NCI-H524 treated with DMSO at 0.1 percent for 48 hours (cell line): ENCODE measurements at regions not wholly inside any gene's neighbourhood (a gene's known extent, or its start where the extent isn't known, plus 50 kb on each side); places are given as distances from the start of the nearest gene placed in this dataset.
A peak's percentile ranks its signal among the peaks of the same experiment; 100 is the strongest.

Experiments used
- DNase-seq: peaks from one replicate; lab custom pipeline; 2025; lab: John Stamatoyannopoulos, UW

DNA sequence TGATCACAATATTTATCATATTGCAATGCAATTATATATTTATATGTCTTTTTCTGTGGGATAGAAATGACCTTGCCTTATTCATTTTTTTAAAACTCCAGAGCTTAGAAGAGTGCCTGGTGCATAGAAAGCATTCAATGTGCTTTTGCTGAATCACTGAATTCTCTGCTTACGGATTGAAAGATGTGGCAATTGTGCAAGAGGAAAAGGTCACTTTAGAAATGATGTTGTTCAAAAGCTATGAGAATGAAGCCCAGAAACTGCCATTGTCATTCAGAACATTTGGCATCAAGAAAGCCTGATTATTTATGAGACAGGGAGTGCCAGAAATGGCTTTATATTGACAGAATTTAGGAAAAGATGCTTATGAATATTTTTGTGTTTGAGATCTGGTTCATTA is 678.6 kb upstream of the CDH2 start:
- DNase-seq: no peak

DNA sequence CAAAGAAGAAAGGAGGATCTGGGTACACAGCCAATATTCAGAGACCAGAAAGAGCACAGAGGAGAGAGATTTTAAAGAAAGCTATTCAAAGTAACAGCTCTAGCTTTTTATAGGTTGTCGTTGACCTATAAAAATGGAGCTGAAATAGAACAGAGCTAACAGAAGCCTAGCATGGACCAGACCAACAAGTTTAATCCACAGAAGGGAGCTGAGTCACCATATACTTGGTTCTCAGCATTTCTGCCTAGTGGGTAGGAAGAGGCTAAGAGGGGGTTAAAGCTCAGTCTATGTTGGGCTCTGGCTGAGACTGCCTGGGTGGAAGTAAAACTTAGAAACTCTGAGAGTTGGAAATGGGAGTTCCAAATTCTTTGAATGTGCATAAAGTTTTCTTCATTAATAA is 678.0 kb upstream of the CDH2 start:
- no peak for DNase-seq

DNA sequence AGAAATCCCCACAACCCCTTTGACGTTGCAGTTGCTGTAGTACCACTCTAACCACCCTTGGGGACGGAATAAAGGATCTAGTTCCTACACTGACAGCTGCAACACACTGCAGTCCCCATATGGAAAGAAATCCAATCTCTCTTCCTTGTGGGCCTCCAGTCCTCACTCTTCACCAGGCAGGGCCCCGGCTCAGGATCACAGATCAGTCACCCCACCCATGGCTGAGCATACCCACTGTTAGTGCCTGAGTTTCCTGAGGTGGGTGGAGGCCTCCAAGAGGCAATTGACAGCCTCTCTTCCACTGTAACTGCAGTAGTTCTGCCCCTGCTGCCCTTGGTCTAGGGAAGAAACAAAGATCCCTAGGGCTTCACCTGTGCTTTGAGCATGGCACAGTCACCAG is 670.0 kb upstream of the CDH2 start:
- peak; percentile 72 for DNase-seq

DNA sequence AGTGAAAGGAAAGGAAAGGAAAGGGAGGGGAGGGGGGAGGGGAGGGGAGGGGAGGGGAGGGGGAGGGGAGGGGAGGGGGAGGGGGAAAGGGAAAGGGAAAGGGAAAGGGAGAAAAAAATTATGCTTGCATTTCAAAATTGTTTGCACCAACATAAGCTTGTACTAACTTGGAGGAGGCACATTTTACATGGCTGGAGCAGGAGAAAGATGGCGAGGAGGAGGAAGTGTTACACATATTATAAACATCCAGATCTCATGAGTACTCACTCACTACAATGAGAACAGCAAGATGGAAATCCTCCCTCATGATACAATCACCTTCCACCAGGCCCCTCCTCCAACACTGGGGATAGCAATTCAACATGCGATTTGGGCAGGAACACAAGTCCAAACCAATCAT is 660.2 kb upstream of the CDH2 start:
- DNase-seq: no peak

DNA sequence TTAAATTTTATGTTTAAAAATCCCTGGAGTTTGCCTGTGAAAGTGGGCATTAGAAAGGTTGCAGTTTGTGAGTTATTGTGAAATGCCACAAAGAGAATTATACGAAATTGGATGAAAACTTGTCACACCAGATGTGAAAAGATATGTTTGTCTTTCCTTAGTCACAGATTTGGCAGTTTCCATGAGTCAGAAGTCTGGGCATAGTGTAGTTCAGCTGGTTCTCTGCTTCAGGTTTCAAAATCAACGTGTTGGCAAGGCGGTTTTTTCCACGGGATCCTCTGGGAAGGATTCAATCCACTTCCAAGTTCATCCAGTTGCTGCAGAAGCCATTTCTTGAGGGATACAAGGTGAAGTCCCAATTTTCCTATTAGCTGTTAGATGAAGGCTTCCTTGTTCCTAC is 658.0 kb upstream of the CDH2 start:
- no peak for DNase-seq

DNA sequence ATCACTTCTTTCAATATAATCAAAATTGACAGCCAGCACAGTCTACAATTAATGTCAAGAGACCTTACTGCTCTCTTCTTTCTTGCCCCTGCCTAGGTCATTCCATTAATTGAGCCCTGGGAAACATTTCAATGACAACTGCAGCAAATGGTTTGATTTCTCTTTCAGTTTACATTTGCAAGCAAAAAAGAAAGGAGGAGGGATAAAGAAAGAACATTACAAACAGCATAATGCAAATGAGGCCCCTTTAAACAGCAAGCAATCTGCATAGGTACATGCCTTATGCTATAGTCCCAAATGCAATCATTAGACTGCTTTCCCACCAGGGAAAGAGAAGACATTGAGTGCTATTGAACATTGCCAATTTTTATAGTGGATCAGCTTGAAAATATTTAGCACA is 655.0 kb upstream of the CDH2 start:
- DNase-seq: no peak

DNA sequence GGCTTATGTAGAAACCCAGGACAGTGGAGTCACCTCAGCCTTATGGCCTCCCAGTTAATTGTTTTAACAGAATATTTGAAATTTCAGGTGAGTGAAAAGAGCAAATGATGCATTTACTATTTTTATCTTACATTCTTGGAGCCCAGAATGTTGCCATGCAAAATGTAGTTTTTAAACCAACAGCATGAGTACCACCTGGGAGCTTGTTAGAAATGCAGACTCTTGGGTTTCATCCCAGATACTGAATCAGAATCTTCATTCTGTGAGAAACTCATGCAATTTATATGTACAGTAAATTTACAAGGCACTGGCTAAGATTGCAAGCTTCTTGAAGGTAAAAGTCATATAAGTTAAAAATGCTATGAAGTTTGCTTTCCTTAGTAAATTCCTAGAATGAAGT is 654.5 kb upstream of the CDH2 start:
- DNase-seq: no peak

DNA sequence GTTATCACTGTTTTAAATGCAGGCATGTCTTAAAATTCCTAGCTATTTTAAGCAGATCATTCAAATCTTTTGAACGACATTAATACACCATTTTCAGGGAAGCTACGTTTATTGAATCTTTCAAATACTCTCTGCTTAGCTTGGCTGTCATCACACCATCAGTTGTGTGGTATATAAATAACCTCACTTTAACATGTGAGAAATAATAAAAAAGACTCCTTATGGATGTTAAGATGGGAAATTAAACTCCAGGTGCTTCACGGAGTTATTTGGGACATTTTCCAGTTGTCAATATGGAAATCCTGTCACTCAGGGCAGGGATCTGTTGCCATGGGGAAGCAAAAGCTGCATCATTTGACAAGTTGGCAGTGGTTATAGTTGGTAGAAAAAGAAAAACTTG is 649.2 kb upstream of the CDH2 start:
- no peak for DNase-seq

DNA sequence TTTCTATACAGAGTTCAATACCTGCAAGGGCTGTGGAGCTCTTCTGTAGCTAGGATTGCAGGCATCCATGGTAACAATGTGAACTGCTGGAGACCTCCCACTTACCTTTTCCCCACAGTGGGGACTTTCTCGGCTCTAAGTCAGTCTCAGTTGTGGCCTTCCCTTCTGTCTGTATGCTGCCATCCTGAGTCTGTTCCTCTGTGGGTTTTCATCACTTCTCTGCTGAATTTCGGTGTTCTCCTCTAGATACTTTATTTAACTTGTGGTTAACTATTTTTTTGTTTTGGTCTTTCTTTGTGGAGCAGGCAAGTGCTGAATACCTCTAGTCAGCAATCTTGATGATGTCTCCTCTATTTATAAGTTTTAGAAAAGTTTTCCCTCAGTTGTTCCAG is 647.2 kb upstream of the CDH2 start:
- DNase-seq: no peak

DNA sequence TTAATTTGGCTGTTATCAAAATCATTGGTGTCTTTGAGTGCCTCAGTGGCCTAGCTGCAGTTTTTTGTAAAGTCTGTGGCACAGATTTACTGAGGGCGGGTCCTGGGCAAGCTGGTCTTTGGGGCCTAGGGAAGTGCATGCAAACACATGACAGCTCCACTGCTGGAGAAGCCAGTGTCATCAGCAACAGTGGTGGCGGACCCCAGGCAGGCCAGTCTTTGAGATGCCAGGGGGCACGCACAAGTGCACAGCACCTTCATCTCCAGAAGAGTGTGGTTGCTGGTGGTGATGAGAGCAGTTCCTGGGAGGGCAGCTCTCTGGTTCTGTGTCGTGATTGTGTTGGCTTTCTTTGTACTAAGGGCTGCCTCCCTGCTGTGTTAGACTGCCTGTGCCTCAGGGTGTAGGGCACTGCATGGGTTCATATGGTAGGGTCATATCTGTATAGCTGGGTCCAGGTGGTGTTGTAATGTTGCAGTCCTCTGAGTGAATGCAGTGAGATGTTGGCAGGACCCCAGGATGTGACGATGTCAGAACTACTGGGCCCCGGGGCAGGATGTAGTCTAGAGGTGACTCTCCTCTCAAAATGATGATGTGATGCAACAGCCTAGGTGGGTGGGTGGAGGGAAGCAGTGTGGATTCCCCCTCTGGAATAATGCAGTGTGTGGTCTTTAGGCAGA is 646.7 kb upstream of the CDH2 start:
- DNase-seq: no peak

DNA sequence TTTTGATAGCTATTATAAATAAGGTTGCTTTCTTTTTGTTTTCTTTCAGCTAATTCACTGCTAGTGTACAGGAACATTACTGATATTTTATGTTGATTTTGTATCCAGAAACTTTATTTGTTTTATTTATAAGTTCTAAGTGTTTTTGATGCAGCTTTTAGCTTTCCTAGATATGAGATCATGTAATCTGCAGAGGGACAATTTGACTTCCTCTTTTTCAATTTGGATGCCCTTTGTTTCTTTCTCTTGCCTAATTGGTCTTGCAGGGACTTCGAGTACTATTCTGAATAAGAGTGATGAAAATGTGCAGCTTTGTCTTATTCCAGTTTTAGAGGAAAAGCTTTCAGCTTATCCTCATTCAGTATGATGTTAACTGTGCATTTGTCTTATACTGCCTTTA is 643.4 kb upstream of the CDH2 start:
- no peak for DNase-seq

DNA sequence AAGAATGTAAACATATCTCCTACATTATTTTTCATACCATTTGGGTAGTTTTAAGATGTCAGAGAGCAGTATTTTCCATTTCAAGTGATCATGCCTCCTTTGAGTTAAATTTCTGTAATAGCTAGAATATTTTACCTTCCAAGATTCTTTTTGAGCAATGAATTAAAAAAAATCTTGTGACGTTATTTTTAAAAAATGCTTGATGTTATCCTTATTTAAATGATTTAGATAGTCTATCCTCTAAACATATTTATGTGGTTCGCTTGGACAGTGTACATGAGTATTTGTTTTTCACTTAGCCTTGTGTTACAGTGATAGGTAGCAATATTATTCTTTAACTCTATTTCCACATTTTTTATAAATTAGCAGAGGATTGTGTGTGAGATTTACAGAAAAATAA is 639.2 kb upstream of the CDH2 start:
- DNase-seq: no peak

DNA sequence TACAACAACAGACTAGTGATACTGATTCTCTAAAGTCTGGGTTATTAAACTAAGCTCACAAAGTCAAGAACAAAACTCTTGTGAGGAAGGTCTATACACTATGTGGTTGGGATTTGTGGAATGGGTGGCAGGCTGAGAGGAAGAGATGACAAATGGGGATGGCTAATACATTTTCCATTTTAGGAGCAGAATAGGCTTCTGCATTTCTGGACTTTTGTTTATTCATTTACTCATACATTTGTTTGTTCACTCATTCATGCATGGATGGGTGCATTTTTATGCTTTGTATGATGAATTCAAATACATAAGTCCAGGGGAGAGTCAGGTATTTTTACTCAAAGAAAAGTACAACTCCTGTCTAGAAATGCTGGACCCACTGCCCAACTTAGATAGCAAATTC is 637.4 kb upstream of the CDH2 start:
- no peak for DNase-seq

DNA sequence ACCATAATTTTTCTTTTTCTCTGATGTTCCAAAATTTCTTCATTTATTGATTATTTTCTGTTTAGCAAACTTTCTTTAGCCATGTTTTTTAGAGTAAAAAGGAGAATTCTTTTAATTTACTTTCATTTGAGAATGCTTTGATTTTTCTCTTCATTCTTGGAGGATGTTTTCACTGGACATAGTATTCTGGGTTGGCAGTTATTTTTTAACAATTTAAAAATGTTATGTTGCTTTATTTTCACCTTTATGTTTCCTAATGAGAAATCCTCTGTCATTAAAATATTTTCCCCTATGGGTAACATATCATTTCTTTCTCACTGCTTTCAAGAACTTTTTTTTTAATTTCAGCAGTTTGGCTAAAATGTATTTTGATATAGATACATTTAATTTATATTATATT is 631.4 kb upstream of the CDH2 start:
- no peak for DNase-seq

DNA sequence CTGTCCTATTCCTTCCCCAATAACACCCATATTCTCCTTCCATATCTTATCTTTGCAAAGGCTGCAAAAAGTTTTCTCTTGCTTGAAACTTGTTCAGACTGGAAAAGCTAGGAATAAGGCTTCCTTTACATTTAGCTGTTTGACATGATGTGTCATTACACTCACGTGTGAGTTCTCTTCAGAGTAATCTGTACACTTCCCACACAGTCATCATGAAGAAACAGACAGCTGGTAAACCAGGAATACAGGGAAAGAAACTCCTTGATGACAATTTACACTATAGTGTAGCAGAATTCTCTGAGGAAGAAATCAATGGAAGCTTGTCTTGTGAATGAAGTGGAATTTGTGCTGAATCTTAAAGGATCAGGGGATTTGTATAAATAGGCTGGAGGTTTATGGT is 628.6 kb upstream of the CDH2 start:
- DNase-seq: no peak

DNA sequence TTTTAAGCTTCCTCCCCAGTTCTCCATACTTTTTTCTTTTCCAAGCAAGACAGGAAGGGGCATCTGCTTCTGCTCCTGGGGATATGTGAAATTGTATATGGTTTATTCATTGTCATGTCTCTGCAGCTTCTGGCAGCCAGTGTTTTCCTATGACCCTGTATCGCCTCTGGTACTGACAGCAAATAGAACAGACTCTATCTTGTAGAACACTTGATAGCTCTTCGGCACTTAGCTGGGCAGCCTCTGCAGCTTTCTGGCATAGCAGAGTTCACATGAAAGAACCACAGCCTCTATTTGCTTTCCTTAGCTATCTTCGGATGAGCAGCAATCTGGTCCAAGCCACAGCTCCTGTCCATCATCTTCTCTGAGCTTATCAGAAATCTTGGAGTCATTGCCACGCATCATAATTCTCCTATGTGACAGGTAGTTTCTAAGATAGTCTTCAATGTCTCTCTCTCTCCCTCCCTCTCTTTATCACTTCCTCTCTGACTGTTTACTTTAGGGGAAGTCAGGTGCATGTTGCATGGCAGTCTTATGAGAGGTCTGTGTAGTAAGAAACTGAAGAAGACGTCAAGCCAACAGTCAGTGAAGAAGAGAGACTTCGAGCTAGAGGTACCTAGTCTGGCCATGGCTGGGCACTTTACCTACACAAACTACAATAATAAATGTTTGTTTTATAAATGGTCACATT is 627.7 kb upstream of the CDH2 start:
- no peak for DNase-seq

DNA sequence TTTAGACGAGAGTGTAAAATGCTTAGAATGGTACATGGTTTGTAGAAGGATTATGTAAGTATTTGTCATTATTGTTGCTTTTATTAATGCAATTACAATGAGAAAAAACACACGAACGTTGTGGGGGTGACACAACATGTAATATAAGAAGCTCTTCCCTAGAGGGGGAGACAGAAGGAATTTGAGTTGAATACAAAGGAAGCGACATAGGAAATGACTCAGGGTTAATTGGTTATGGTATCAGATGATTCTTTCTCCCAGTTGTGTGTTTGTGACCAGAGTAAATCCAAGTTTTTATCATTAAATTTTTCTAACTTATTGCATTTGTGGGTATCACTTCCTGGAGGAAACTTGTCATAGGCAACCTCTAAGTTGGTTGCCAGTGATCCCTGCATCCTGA is 625.6 kb upstream of the CDH2 start:
- no peak for DNase-seq

DNA sequence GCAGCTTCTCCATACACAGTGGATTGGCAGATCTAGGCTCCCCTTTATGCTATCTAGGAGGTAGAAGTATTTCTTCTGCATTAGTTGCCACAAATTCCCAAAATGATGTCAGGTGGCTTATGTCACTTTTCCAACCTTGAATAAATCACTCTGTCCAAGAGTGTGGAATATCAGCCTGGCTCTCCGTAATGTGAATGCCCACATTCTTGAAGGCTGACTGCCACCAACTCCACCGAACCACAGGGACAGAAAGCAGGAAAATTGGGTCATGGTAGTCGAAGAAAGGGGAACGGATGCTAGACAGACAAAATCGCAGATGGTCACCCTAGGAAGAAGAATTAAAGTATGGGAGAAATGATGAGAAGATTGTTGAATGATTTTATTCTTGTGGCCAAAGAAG is 624.9 kb upstream of the CDH2 start:
- no peak for DNase-seq

DNA sequence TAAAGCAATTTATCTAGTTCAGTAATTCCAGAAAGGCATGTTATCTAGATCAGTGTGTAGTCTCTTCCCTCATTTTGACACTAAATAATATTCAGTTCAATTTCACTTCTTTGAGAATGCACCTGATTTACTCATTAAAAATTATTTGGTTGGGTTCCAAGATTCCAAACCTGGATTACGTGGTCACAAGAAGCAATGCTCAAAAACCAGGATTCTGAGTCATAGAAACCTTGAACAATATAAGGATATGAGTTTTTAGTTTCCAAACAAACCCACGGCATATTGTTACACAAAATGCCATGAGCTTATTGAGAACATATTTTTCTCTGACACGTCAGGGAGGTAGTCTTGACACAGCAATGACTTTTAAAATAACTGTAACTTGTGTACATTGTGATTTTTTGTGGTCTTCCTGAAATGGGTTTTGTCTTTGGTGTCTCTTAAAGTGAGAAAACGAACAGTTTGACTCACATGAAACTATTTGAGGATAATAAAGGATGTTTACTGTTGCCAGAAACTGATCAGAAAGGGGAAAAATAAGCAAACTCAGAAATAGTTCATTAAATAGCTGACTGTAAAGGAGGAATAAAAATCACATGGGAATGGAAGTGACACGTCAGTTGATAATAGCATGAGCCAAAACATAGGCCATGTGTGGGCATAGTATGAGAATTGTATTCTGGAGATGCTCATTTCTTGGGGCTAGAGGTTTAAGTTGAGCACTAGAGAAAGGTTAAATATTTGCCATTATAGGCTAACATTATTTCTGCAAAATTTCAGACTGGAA is 617.7 kb upstream of the CDH2 start:
- no peak for DNase-seq

DNA sequence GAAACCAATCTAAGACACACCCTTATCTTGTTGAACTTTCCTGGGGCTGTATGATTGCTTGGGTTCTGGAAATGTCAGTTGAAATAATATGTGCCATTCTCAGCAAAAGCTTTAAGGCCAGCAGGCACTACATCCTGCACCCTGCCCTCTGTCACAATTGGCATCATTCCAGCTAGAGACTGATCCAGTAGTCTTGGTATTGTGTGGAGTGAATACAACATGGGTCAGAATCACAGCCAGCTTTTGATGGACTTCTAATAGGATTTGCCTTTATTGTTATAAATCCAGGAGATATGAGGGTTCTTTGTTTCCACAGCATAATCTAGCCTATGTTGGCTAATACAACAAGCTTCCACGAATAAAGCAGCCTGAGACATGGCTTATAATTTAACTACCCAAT is 617.0 kb upstream of the CDH2 start:
- no peak for DNase-seq

DNA sequence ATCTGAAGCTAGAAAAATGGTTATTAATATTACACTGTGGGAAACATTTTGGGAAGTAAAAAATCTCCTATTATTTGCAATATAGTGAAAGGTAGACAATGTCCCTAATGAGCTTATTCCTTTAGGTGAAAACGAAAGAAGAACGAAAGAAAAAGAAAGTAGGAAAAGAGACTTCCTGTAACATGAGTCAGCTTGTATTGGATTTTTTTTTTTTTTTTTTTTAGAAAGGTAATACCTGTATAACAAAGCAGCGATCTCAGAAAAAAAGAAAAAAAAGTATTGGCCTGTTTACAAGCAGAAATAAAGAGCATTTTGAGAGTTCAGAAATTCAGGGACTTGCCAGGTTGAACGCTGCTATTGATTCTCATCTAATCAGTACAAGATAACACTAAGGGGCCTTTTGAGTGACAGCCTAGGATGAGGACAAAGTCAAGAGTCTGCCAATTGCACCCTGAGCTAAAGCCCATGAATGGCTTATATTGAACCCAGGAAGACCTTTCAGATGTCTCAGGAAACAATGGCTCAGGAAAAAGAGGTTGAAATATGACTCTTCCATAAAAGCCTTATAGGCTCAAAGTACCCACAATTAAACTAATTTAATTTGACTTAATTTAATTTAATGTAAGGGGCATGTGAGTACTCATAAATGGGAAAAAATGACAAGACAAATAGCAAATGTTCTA is 615.6 kb upstream of the CDH2 start:
- no peak for DNase-seq

DNA sequence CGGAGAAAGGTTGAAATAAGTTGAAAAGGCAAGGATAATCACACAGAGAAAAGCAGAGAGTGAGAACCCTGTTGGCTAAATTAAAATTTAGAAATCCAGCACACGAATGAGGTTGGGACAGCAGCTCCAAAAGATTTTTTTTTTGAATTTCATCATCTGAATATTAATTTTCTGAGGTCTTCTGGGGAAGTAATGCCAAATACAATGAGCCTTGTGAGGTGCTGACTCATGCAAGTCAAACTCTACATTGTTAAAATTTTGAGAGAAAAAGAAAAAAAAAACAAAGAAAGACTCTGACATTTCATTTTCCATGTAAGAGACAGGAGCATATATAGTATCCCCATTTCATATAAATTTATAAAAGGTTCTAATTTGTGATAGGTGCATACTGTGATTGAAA is 614.2 kb upstream of the CDH2 start:
- DNase-seq: no peak

DNA sequence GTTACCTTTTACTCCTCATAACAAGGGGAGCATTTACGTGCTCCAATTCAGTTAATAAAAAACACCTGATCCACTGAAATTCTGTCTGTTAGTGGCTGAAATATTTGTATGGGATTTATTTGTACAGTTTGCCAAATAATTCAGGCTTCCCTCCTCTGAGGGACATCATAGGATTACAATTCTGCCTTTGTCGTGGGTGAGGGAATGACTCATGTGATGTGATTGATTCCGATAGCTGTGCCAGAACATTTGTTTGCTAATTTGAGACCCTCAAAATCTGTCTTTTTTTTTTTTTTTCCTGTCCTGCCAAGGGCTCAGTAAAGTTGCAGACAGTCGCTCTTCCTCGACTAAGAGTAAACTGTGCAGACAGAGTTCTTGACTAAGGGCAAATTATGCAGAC is 612.6 kb upstream of the CDH2 start:
- no peak for DNase-seq
